BLaER1 (cell line): ENCODE measurements at regions not wholly inside any gene's neighbourhood (a gene's known extent, or its start where the extent isn't known, plus 50 kb on each side); places are given as distances from the start of the nearest gene placed in this dataset.

Experiments used
- H3K27ac ChIP-seq: shearing (Covaris generic); formaldehyde crosslinking; 2 replicates; pipeline ENCODE4 v1.8.1; 2022
- H3K27me3 ChIP-seq: shearing (Covaris generic); formaldehyde crosslinking; 2 replicates; pipeline ENCODE4 v1.8.1; 2022
- H3K36me3 ChIP-seq: shearing (Covaris generic); formaldehyde crosslinking; 2 replicates; pipeline ENCODE4 v1.8.1; 2022
- H3K4me1 ChIP-seq: shearing (Covaris generic); formaldehyde crosslinking; 2 replicates; pipeline ENCODE4 v1.8.1; 2022
- H3K4me2 ChIP-seq: shearing (Covaris generic); formaldehyde crosslinking; 2 replicates; pipeline ENCODE4 v1.8.1; 2022
- H3K4me3 ChIP-seq: shearing (Covaris generic); formaldehyde crosslinking; 2 replicates; pipeline ENCODE4 v1.8.1; 2022
- H3K9ac ChIP-seq: shearing (Covaris generic); formaldehyde crosslinking; 2 replicates; pipeline ENCODE4 v1.8.1; 2022
- H3K9me3 ChIP-seq: shearing (Covaris generic); formaldehyde crosslinking; 2 replicates; pipeline ENCODE4 v1.8.1; 2022
- H4K20me1 ChIP-seq: shearing (Covaris generic); formaldehyde crosslinking; 2 replicates; pipeline ENCODE4 v1.8.1; 2022
- Cebpa-rat ChIP-seq: shearing (Covaris generic); IDR thresholded peaks from 2 replicates; pipeline ENCODE4 v1.8.1; 2022

GRCh38 chr3:168648321-168648720 is 552.6 kb upstream of the GOLIM4 start:
- Histone ChIP-seq H3K36me3 (no peaks in the 10 kb centered on the region), H3K4me2 (peak overlapping the region; percentile 25; the same call in 1 of the 2 replicates), H3K27ac (no peak overlapping the region), H3K9ac (no peak overlapping the region), H3K27me3 (no peaks in the 10 kb centered on the region), H3K4me1 (peaks cover 7% of the 10 kb centered on the region), H3K9me3 (no peaks in the 10 kb centered on the region), H3K4me3 (no peak overlapping the region), H4K20me1 (no peaks in the 10 kb centered on the region)
- no peak for TF ChIP-seq Cebpa-rat

DNA sequence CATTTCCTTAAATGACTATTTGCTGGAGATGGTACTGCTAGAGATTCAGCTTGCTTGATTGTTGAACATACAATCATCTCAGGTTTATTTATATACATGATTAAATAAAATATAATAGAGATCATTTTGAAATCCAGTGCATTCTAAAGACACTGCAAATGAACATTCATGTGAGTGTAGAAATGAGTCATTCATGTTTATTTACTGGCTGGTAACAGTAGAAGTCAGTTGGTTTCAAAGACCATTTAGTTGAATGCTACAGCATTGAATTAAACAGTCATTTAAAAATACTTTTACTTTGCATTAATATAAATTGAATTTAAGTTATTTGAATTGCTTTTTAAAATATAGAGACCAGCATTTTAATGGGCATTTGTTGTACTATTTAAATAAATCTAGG is 551.9 kb upstream of the GOLIM4 start:
- no peak overlapping the region for H3K4me3 ChIP-seq
- H3K9me3 ChIP-seq, result no peaks in the 10 kb centered on the region
- no peak overlapping the region for H3K27ac ChIP-seq
- H3K27me3 ChIP-seq, result no peaks in the 10 kb centered on the region
- H3K9ac ChIP-seq, result no peak overlapping the region
- H4K20me1 ChIP-seq, result no peaks in the 10 kb centered on the region
- H3K4me2 ChIP-seq, result no peak overlapping the region
- H3K4me1 ChIP-seq, result peaks cover 7% of the 10 kb centered on the region
- no peak for TF ChIP-seq Cebpa-rat
- no peaks in the 10 kb centered on the region for H3K36me3 ChIP-seq

- Histone ChIP-seq H3K4me2 (no peak overlapping the region), H3K27me3 (no peaks in the 10 kb centered on the region)
- TF ChIP-seq Cebpa-rat, result no peak
Observed at GRCh38 chr3:168645180-168645579, 549.5 kb upstream of the GOLIM4 start.

GRCh38 chr3:168628549-168628948 is 532.8 kb upstream of the GOLIM4 start:
- TF ChIP-seq Cebpa-rat, result no peak
- no peak overlapping the region for H3K4me3 ChIP-seq
- no peaks in the 10 kb centered on the region for H3K36me3 ChIP-seq
- no peaks in the 10 kb centered on the region for H3K9me3 ChIP-seq
- no peak overlapping the region for H3K9ac ChIP-seq
- no peak overlapping the region for H3K27ac ChIP-seq
- no peak overlapping the region for H3K4me2 ChIP-seq
- no peaks in the 10 kb centered on the region for H3K4me1 ChIP-seq
- no peaks in the 10 kb centered on the region for H3K27me3 ChIP-seq
- H4K20me1 ChIP-seq, result no peaks in the 10 kb centered on the region

More at GRCh38 chr3:168645180-168645579, 549.5 kb upstream of the GOLIM4 start:
- no peak overlapping the region for H3K9ac ChIP-seq
- no peaks in the 10 kb centered on the region for H3K9me3 ChIP-seq
- H3K4me1 ChIP-seq, result peaks cover 7% of the 10 kb centered on the region
- H3K36me3 ChIP-seq, result no peaks in the 10 kb centered on the region
- H4K20me1 ChIP-seq, result no peaks in the 10 kb centered on the region
- H3K4me3 ChIP-seq, result no peak overlapping the region
- H3K27ac ChIP-seq, result no peak overlapping the region

- no peaks in the 10 kb centered on the region for H3K27me3 ChIP-seq
- TF ChIP-seq Cebpa-rat, result no peak
- H3K4me2 ChIP-seq, result no peak overlapping the region
- H4K20me1 ChIP-seq, result no peaks in the 10 kb centered on the region
- H3K4me3 ChIP-seq, result no peak overlapping the region
- H3K36me3 ChIP-seq, result no peaks in the 10 kb centered on the region
- no peaks in the 10 kb centered on the region for H3K9me3 ChIP-seq
- no peak overlapping the region for H3K27ac ChIP-seq
- H3K4me1 ChIP-seq, result no peaks in the 10 kb centered on the region
- no peak overlapping the region for H3K9ac ChIP-seq
Observed at GRCh38 chr3:168625477-168625876, 529.8 kb upstream of the GOLIM4 start.

GRCh38 chr3:168624892-168625448 is 529.2 kb upstream of the GOLIM4 start:
- Histone ChIP-seq H3K36me3 (no peaks in the 10 kb centered on the region), H3K27ac (no peak overlapping the region), H3K27me3 (no peaks in the 10 kb centered on the region), H3K4me2 (no peak overlapping the region), H3K4me3 (no peak overlapping the region), H4K20me1 (no peaks in the 10 kb centered on the region), H3K9me3 (no peaks in the 10 kb centered on the region), H3K4me1 (peaks cover 2% of the 10 kb centered on the region), H3K9ac (no peak overlapping the region)
- TF ChIP-seq Cebpa-rat, result no peak

DNA sequence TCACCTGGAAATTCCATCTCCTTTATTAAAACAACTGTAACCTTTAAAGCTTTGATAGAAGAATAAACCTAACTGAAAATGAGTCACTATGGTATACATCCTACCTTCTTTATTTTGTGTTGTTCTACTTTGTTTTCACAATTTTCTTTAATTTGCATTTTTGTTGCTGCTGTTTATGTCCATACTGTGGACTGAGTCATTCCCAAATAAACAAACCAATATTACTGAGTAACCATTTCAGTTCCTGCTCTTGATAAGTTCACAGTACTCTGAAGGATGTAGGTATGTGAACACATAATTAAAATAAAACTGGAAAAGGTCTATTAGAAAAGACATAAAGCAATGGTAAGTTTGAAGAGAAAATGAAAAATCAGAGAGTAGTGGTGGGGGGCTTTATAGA is 528.5 kb upstream of the GOLIM4 start:
- Histone ChIP-seq H3K9me3 (no peaks in the 10 kb centered on the region), H3K9ac (no peak overlapping the region), H3K4me3 (no peak overlapping the region), H3K27ac (no peak overlapping the region), H3K27me3 (no peaks in the 10 kb centered on the region), H3K36me3 (no peaks in the 10 kb centered on the region), H3K4me2 (no peak overlapping the region), H4K20me1 (no peaks in the 10 kb centered on the region), H3K4me1 (peaks cover 10% of the 10 kb centered on the region)
- TF ChIP-seq Cebpa-rat, result no peak

DNA sequence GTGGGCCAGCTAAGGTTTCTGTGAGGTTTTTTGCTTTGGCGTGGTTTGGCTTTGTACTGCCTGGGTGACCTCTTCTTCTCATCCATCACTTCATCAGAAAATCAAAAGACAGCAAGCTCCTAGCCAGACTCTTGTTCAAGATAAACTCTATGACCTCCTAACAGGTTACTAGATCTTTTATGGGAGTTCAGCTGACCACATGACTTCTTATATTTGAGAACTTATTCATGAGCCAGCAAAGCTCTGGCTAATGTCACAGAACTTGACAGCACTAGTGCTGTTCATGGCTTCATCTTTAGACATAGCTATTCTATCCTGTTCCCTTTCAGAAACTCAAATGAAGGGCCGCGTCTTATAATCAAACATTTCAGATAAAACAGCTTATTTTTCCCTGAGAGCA is 527.1 kb upstream of the GOLIM4 start:
- Histone ChIP-seq H3K4me1 (peaks cover 22% of the 10 kb centered on the region), H3K4me2 (no peak overlapping the region), H3K9me3 (no peaks in the 10 kb centered on the region), H3K27ac (no peak overlapping the region), H3K27me3 (no peaks in the 10 kb centered on the region), H4K20me1 (no peaks in the 10 kb centered on the region), H3K9ac (no peak overlapping the region), H3K36me3 (no peaks in the 10 kb centered on the region), H3K4me3 (no peak overlapping the region)
- no peak for TF ChIP-seq Cebpa-rat

- peaks cover 42% of the 10 kb centered on the region for H3K4me1 ChIP-seq
- H3K27ac ChIP-seq, result no peak overlapping the region
Observed at GRCh38 chr3:168620854-168621253, 525.1 kb upstream of the GOLIM4 start.

GRCh38 chr3:168618827-168619470 is 523.2 kb upstream of the GOLIM4 start:
- Histone ChIP-seq H3K27ac (no peak overlapping the region), H3K36me3 (no peaks in the 10 kb centered on the region), H3K4me3 (no peak overlapping the region), H3K9ac (no peak overlapping the region), H4K20me1 (no peaks in the 10 kb centered on the region), H3K4me1 (peaks cover 61% of the 10 kb centered on the region), H3K9me3 (no peaks in the 10 kb centered on the region), H3K4me2 (no peak overlapping the region), H3K27me3 (no peaks in the 10 kb centered on the region)
- no peak for TF ChIP-seq Cebpa-rat

More at GRCh38 chr3:168620854-168621253, 525.1 kb upstream of the GOLIM4 start:
- no peak overlapping the region for H3K4me3 ChIP-seq
- H4K20me1 ChIP-seq, result no peaks in the 10 kb centered on the region
- no peaks in the 10 kb centered on the region for H3K9me3 ChIP-seq
- H3K9ac ChIP-seq, result no peak overlapping the region
- H3K27me3 ChIP-seq, result no peaks in the 10 kb centered on the region
- no peak overlapping the region for H3K4me2 ChIP-seq
- no peaks in the 10 kb centered on the region for H3K36me3 ChIP-seq
- TF ChIP-seq Cebpa-rat, result no peak

DNA sequence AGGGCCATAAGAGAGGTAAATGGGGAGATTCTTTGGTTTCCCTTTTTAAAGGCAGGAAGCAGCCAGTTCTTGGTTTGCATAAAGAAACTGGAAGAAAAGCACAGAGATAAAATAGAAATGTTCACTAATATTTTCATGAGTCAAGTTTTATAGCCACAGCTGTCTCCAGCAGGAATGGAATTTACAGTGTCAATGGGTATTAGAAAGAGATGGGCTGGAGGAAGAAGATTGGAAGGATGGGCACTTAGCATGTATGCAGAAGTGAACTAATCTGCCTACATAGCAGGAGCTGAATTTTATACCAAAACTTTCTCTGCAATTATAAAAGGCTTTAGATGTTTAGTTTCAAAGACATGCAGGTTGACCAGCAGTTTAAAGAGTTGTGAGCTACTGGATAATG is 521.9 kb upstream of the GOLIM4 start:
- no peaks in the 10 kb centered on the region for H4K20me1 ChIP-seq

More for the DNA sequence above, 521.9 kb upstream of the GOLIM4 start:
- TF ChIP-seq Cebpa-rat, result no peak
- H3K9ac ChIP-seq, result no peak overlapping the region
- no peaks in the 10 kb centered on the region for H3K27me3 ChIP-seq
- no peaks in the 10 kb centered on the region for H3K9me3 ChIP-seq
- peak overlapping the region; percentile 42 for H3K4me2 ChIP-seq
- H3K4me1 ChIP-seq, result peaks cover 74% of the 10 kb centered on the region
- no peaks in the 10 kb centered on the region for H3K36me3 ChIP-seq
- 0 out of 2 replicates have a peak overlapping the region, but pooled peaks have one; percentile 1 for H3K27ac ChIP-seq
- no peak overlapping the region for H3K4me3 ChIP-seq
